Nephron progenitor cell (in vitro differentiated cells): ENCODE measurements at regions not wholly inside any gene's neighbourhood (a gene's known extent, or its start where the extent isn't known, plus 50 kb on each side); places are given as distances from the start of the nearest gene placed in this dataset.
"Not testable (repeated sequence)": the region's sequence is repeated elsewhere in the genome, so short reads cannot be mapped to it uniquely, and the experiment has no call there.

Experiments
- DNase-seq: peaks from one replicate; pipeline ENCODE4 v3.0.0; 2021
- H3K27ac Mint-ChIP-seq: 2 replicates; pipeline ENCODE4 v1.8.0; 2021; ENCODE audit warnings: mild to moderate bottlenecking, moderate library complexity, mixed read lengths
- H3K27me3 Mint-ChIP-seq: 2 replicates; pipeline ENCODE4 v1.8.0; 2021; ENCODE audit warnings: mild to moderate bottlenecking, low read depth, mixed read lengths; ENCODE audit not compliant: poor library complexity
- H3K36me3 Mint-ChIP-seq: 2 replicates; pipeline ENCODE4 v1.8.0; 2021; ENCODE audit warnings: low read depth, mixed read lengths
- H3K4me1 Mint-ChIP-seq: 2 replicates; pipeline ENCODE4 v1.8.0; 2021; ENCODE audit warnings: mixed read lengths
- H3K4me3 Mint-ChIP-seq: 2 replicates; pipeline ENCODE4 v1.8.0; 2021; ENCODE audit warnings: mild to moderate bottlenecking, moderate library complexity, mixed read lengths
- H3K9me3 Mint-ChIP-seq: 2 replicates; pipeline ENCODE4 v1.8.0; 2021; ENCODE audit warnings: mild to moderate bottlenecking, moderate library complexity, mixed read lengths
- CTCF ChIP-seq: fragments of 200-600 bp; sonication (generic); IDR thresholded peaks from 2 replicates; pipeline ENCODE4 v1.5.0; 2021; ENCODE audit warnings: antibody characterized with exemption

GRCh38 chr18:10100196-10100595 is 186.4 kb downstream of the VAPA start:
- DNase-seq, result no peak
- Mint-ChIP-seq H3K36me3 (peaks cover 3% of the 10 kb centered on the region), H3K4me1 (peaks cover 12% of the 10 kb centered on the region), H3K27ac (no peak overlapping the region), H3K9me3 (peaks cover 8% of the 10 kb centered on the region), H3K4me3 (no peak overlapping the region), H3K27me3 (peaks cover 7% of the 10 kb centered on the region)
- no peak for TF ChIP-seq CTCF

- no peak for TF ChIP-seq CTCF
- Mint-ChIP-seq H3K27me3 (peaks cover 7% of the 10 kb centered on the region), H3K27ac (no peak overlapping the region), H3K36me3 (peaks cover 9% of the 10 kb centered on the region), H3K4me1 (peaks cover 12% of the 10 kb centered on the region), H3K4me3 (peak overlapping the region; percentile 28), H3K9me3 (peaks cover 18% of the 10 kb centered on the region)
- no peak for DNase-seq
These were observed 187.3 kb downstream of the VAPA start for GRCh38 chr18:10100941-10101701.

GRCh38 chr18:10101729-10102128 is 187.9 kb downstream of the VAPA start:
- peaks cover 24% of the 10 kb centered on the region for H3K9me3 Mint-ChIP-seq
- no peak for DNase-seq
- H3K4me1 Mint-ChIP-seq, result peaks cover 12% of the 10 kb centered on the region
- H3K4me3 Mint-ChIP-seq, result no peak overlapping the region
- H3K27me3 Mint-ChIP-seq, result peaks cover 7% of the 10 kb centered on the region
- H3K36me3 Mint-ChIP-seq, result peaks cover 10% of the 10 kb centered on the region
- TF ChIP-seq CTCF, result no peak
- no peak overlapping the region for H3K27ac Mint-ChIP-seq

- not testable (repeated sequence) for H3K27ac Mint-ChIP-seq, H3K36me3 Mint-ChIP-seq
These were observed 191.3 kb downstream of the VAPA start for GRCh38 chr18:10105118-10105517.

GRCh38 chr18:10111191-10111590 is 197.4 kb downstream of the VAPA start:
- H3K27me3 Mint-ChIP-seq, result peaks cover 6% of the 10 kb centered on the region
- no peak overlapping the region for H3K27ac Mint-ChIP-seq
- no peak for TF ChIP-seq CTCF

More at GRCh38 chr18:10105118-10105517, 191.3 kb downstream of the VAPA start:
- H3K4me3 Mint-ChIP-seq, H3K27me3 Mint-ChIP-seq, DNase-seq: not testable (repeated sequence)
- Mint-ChIP-seq H3K4me1 (peaks cover 12% of the 10 kb centered on the region), H3K9me3 (peaks cover 31% of the 10 kb centered on the region)

GRCh38 chr18:10111944-10112343 is 198.1 kb downstream of the VAPA start:
- DNase-seq, result no peak
- peaks cover 6% of the 10 kb centered on the region for H3K9me3 Mint-ChIP-seq
- H3K36me3 Mint-ChIP-seq, result no peaks in the 10 kb centered on the region
- peaks cover 6% of the 10 kb centered on the region for H3K27me3 Mint-ChIP-seq
- no peak overlapping the region for H3K27ac Mint-ChIP-seq
- no peak overlapping the region for H3K4me3 Mint-ChIP-seq
- TF ChIP-seq CTCF, result no peak
- peaks cover 57% of the 10 kb centered on the region for H3K4me1 Mint-ChIP-seq

More at GRCh38 chr18:10111191-10111590, 197.4 kb downstream of the VAPA start:
- no peak for DNase-seq
- peaks cover 13% of the 10 kb centered on the region for H3K9me3 Mint-ChIP-seq
- H3K4me1 Mint-ChIP-seq, result peaks cover 53% of the 10 kb centered on the region
- H3K36me3 Mint-ChIP-seq, result peaks cover under 1% of the 10 kb centered on the region
- H3K4me3 Mint-ChIP-seq, result no peak overlapping the region
